SIG-M5 treated with dmso at 0.1 percent for 504 hours (cell line): ENCODE measurements at regions not wholly inside any gene's neighbourhood (a gene's known extent, or its start where the extent isn't known, plus 50 kb on each side); places are given as distances from the start of the nearest gene placed in this dataset.
"Not testable (repeated sequence)": the region's sequence is repeated elsewhere in the genome, so short reads cannot be mapped to it uniquely, and the experiment has no call there.

Source experiments
- DNase-seq: peaks from one replicate; lab custom pipeline; 2025; ENCODE audit not compliant: unreplicated experiment; lab: John Stamatoyannopoulos, UW

- DNase-seq: no peak
Measured at GRCh38 chr14:57061009-57061711, 207.5 kb downstream of the EXOC5 start.

GRCh38 chr14:57060276-57060955, 208.3 kb downstream of the EXOC5 start:
- no peak for DNase-seq

GRCh38 chr14:57058319-57058718, 210.4 kb downstream of the EXOC5 start:
- no peak for DNase-seq

GRCh38 chr14:57057803-57058202, 210.9 kb downstream of the EXOC5 start:
- DNase-seq: no peak

GRCh38 chr14:57056522-57056921, 212.2 kb downstream of the EXOC5 start:
- not testable (repeated sequence) for DNase-seq

- no peak for DNase-seq
Measured at GRCh38 chr14:57052705-57053302, 215.9 kb downstream of the EXOC5 start.

GRCh38 chr14:57051633-57052032, 217.1 kb downstream of the EXOC5 start:
- no peak for DNase-seq

- DNase-seq: no peak
Measured at GRCh38 chr14:57049848-57050247, 218.9 kb downstream of the EXOC5 start.

- DNase-seq: no peak
Measured at GRCh38 chr14:57046175-57046574, 222.5 kb downstream of the EXOC5 start.

- DNase-seq: not testable (repeated sequence)
Measured at GRCh38 chr14:57044101-57044973, 224.4 kb downstream of the EXOC5 start.

GRCh38 chr14:57038689-57039088, 228.4 kb upstream of the OTX2 start:
- DNase-seq: no peak

- no peak for DNase-seq
Measured at GRCh38 chr14:57031474-57031873, 221.2 kb upstream of the OTX2 start.

- no peak for DNase-seq
Measured at GRCh38 chr14:57029620-57030253, 219.5 kb upstream of the OTX2 start.

- DNase-seq: no peak
Measured at GRCh38 chr14:57025456-57025855, 215.2 kb upstream of the OTX2 start.

GRCh38 chr14:57022608-57023007, 212.3 kb upstream of the OTX2 start:
- no peak for DNase-seq

- DNase-seq: no peak
Measured at GRCh38 chr14:57018065-57018464, 207.8 kb upstream of the OTX2 start.

GRCh38 chr14:57013987-57014386, 203.7 kb upstream of the OTX2 start:
- no peak for DNase-seq

GRCh38 chr14:57009585-57010515, 199.6 kb upstream of the OTX2 start:
- no peak for DNase-seq

GRCh38 chr14:57008534-57008933, 198.3 kb upstream of the OTX2 start:
- no peak for DNase-seq

GRCh38 chr14:56998728-56999127, 188.4 kb upstream of the OTX2 start:
- DNase-seq: no peak
